Gastrocnemius medialis (tissue), 4 donors: ENCODE measurements at regions not wholly inside any gene's neighbourhood (a gene's known extent, or its start where the extent isn't known, plus 50 kb on each side); places are given as distances from the start of the nearest gene placed in this dataset.

ENCODE experiments used
- POLR2A ChIP-seq, 2 donors: fragments of 450-650 bp; IDR thresholded peaks; one replicate each; pipeline ENCODE4 v1.6.1; 2017; ENCODE audit warnings: antibody characterized with exemption in 2 of 2, mild to moderate bottlenecking in 2 of 2, moderate library complexity in 2 of 2
- TF ChIP-seq, protein P1 (sequence below), 5 experiments: fragments of 450-650 bp in 3 of 5; fragments of 200-600 bp in 2 of 5; sonication (generic) in 2 of 5; IDR thresholded peaks in 4 of 5; conservative IDR thresholded peaks in 1 of 5; 1 replicate in 4 of 5; 2 replicates in 1 of 5; pipeline ENCODE4 v1.5.1; 2016 to 2019; ENCODE audit warnings: antibody characterized with exemption in 5 of 5, mild to moderate bottlenecking in 3 of 5, moderate library complexity in 3 of 5

DNA sequence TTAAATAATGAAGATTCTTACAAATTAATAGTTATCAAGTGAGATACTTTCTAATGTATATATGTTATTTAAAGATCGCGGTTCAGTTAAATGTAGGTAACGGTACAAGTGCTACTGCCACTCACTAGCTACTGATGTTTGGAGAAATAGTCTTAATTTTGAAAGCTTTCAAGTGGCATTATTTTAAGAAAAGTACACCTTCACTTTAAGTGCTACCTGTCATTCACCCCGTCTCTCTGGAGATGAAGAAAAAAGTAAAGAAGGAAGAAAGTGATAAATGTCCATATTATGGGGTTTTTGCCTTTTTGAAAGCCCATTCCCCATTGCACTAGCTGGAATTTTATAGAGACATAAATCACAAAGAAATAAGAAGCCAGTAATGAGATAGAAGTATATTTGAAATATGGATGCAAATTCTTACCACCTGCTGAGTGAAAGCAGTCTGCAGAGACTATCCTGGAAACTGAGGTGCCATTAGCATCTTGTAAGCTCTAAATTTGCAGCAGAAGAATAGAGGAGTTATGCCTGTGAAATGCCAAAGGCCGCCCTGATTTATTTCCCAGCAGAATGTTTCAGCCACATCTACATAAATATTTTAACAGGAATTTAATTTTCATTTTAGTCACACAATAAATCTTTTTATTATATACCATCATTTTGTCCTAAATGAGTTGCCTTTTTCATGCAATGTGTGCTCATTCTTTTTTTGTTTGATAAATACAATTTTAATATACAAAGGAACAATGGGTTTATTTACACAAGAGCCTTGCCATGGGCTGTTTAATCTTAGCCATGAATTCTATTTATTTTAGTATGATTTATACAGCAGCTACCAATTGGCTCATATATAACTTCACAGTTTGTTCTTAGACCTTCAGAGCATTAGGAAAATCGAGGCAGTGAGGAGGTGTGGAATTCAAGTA lies 489.9 kb upstream of the RAG2 start:
- TF ChIP-seq, protein P1, sequence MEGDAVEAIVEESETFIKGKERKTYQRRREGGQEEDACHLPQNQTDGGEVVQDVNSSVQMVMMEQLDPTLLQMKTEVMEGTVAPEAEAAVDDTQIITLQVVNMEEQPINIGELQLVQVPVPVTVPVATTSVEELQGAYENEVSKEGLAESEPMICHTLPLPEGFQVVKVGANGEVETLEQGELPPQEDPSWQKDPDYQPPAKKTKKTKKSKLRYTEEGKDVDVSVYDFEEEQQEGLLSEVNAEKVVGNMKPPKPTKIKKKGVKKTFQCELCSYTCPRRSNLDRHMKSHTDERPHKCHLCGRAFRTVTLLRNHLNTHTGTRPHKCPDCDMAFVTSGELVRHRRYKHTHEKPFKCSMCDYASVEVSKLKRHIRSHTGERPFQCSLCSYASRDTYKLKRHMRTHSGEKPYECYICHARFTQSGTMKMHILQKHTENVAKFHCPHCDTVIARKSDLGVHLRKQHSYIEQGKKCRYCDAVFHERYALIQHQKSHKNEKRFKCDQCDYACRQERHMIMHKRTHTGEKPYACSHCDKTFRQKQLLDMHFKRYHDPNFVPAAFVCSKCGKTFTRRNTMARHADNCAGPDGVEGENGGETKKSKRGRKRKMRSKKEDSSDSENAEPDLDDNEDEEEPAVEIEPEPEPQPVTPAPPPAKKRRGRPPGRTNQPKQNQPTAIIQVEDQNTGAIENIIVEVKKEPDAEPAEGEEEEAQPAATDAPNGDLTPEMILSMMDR (IDR thresholded peaks at IDR 0.05 in 4 of 5, conservative IDR thresholded peaks at IDR 0.05 in 1 of 5): no peak
- TF ChIP-seq POLR2A (IDR thresholded peaks at IDR 0.05): no peak
